WTC11 (cell line): ENCODE measurements at regions not wholly inside any gene's neighbourhood (a gene's known extent, or its start where the extent isn't known, plus 50 kb on each side); places are given as distances from the start of the nearest gene placed in this dataset.
A peak's percentile ranks its signal among the peaks of the same experiment; 100 is the strongest.

Experiments used
- ATAC-seq: fragments of 200-7000 bp; cut with Tn5 transposase; 2 replicates; pipeline ENCODE4 v1.10.0; 2021; ENCODE audit warnings: mild to moderate bottlenecking, moderate library complexity
- CTCF ChIA-PET: fragments of 300-600 bp; sonication (Branson Sonifier 250); formaldehyde crosslinking; loops from one replicate; lab custom pipeline; 2021; ENCODE audit warnings: antibody characterized with exemption; lab: Charles Lee
- POLR2A ChIA-PET: fragments of 350-600 bp; sonication (Branson Sonifier 250); formaldehyde crosslinking; loops from one replicate; lab custom pipeline; 2021; ENCODE audit warnings: antibody characterized with exemption; lab: Charles Lee
- DNase-seq: peaks from one replicate; pipeline ENCODE4 v3.0.0; 2021; ENCODE audit warnings: low spot score
- H3K27ac Mint-ChIP-seq: 2 replicates; pipeline ENCODE4 v1.8.0; 2021; ENCODE audit warnings: mixed read lengths
- H3K27me3 Mint-ChIP-seq: 2 replicates; pipeline ENCODE4 v1.8.0; 2021; ENCODE audit warnings: low read depth, mild to moderate bottlenecking, moderate library complexity, mixed read lengths
- H3K36me3 Mint-ChIP-seq: 2 replicates; pipeline ENCODE4 v1.8.0; 2021; ENCODE audit warnings: mixed read lengths
- H3K4me1 Mint-ChIP-seq: 2 replicates; pipeline ENCODE4 v1.8.0; 2022; ENCODE audit warnings: mixed read lengths
- H3K4me3 Mint-ChIP-seq: 2 replicates; pipeline ENCODE4 v1.8.0; 2021; ENCODE audit warnings: mild to moderate bottlenecking, moderate library complexity, mixed read lengths
- H3K9me3 Mint-ChIP-seq: 2 replicates; pipeline ENCODE4 v1.8.0; 2021; ENCODE audit warnings: mixed read lengths
- CBFB ChIP-seq: sonication (generic); formaldehyde crosslinking; IDR thresholded peaks from 2 replicates; pipeline ENCODE4 v1.8.1; 2022; ENCODE audit warnings: mild to moderate bottlenecking, low read depth, missing genetic modification reagents
- CDX4 ChIP-seq: fragments of 250-450 bp; sonication (Bioruptor Pico); IDR thresholded peaks from 2 replicates; pipeline ENCODE4 v1.9.0; 2021; ENCODE audit warnings: moderate library complexity, mild to moderate bottlenecking, inconsistent platforms, borderline replicate concordance
- ELF4 ChIP-seq: sonication (generic); formaldehyde crosslinking; IDR thresholded peaks from 2 replicates; pipeline ENCODE4 v1.8.1; 2022; ENCODE audit warnings: low read depth, mild to moderate bottlenecking, moderate library complexity, missing genetic modification reagents
- GRHL2 ChIP-seq: fragments of 250-450 bp; sonication (Bioruptor Pico); IDR thresholded peaks from 2 replicates; pipeline ENCODE4 v1.8.0; 2022; ENCODE audit warnings: mild to moderate bottlenecking, moderate library complexity; ENCODE audit not compliant: insufficient replicate concordance, severe bottlenecking
- NFE2L1 ChIP-seq: sonication (generic); formaldehyde crosslinking; IDR thresholded peaks from 2 replicates; pipeline ENCODE4 v1.8.1; 2023; ENCODE audit warnings: missing genetic modification reagents
- OVOL2 ChIP-seq: fragments of 250-450 bp; sonication (Bioruptor Pico); IDR thresholded peaks from 2 replicates; pipeline ENCODE4 v1.9.0; 2021; ENCODE audit warnings: mild to moderate bottlenecking, borderline replicate concordance
- RELA ChIP-seq: sonication (generic); formaldehyde crosslinking; IDR thresholded peaks from 2 replicates; pipeline ENCODE4 v1.8.1; 2022; ENCODE audit warnings: missing genetic modification reagents, mild to moderate bottlenecking, borderline replicate concordance
- SMAD4 ChIP-seq: sonication (generic); formaldehyde crosslinking; IDR thresholded peaks from 2 replicates; pipeline ENCODE4 v1.8.0; 2022; ENCODE audit warnings: mild to moderate bottlenecking, missing genetic modification reagents
- SOX15 ChIP-seq: fragments of 250-450 bp; sonication (Bioruptor Pico); IDR thresholded peaks from 2 replicates; pipeline ENCODE4 v1.9.0; 2021; ENCODE audit warnings: mild to moderate bottlenecking
- TCF7 ChIP-seq: sonication (generic); formaldehyde crosslinking; IDR thresholded peaks from 2 replicates; pipeline ENCODE4 v1.8.0; 2022; ENCODE audit warnings: mild to moderate bottlenecking, low read depth, missing genetic modification reagents, moderate library complexity
- TP53 ChIP-seq: sonication (generic); formaldehyde crosslinking; IDR thresholded peaks from 2 replicates; pipeline ENCODE4 v1.8.1; 2023; ENCODE audit warnings: mild to moderate bottlenecking, missing genetic modification reagents
- USF1 ChIP-seq: sonication (generic); formaldehyde crosslinking; IDR thresholded peaks from 2 replicates; pipeline ENCODE4 v1.8.0; 2022; ENCODE audit warnings: mild to moderate bottlenecking, missing genetic modification reagents
- ZNF121 ChIP-seq: sonication (generic); formaldehyde crosslinking; IDR thresholded peaks from 2 replicates; pipeline ENCODE4 v1.8.0; 2023; ENCODE audit warnings: missing genetic modification reagents
- ZNF219 ChIP-seq: sonication (generic); formaldehyde crosslinking; IDR thresholded peaks from 2 replicates; pipeline ENCODE4 v1.8.0; 2023; ENCODE audit warnings: missing genetic modification reagents, mild to moderate bottlenecking, borderline replicate concordance
- ZNF396 ChIP-seq: fragments of 250-450 bp; sonication (Bioruptor Pico); IDR thresholded peaks from 2 replicates; pipeline ENCODE4 v1.8.0; 2021; ENCODE audit warnings: mild to moderate bottlenecking, moderate library complexity, borderline replicate concordance
- TF ChIP-seq, protein P1 (sequence below): sonication (generic); formaldehyde crosslinking; IDR thresholded peaks from 2 replicates; pipeline ENCODE4 v1.8.0; 2022; ENCODE audit warnings: missing genetic modification reagents
- TF ChIP-seq, protein P2 (sequence below): sonication (generic); formaldehyde crosslinking; conservative IDR thresholded peaks from 2 replicates; pipeline ENCODE4 v1.8.1; 2022; ENCODE audit warnings: mild to moderate bottlenecking, missing genetic modification reagents
- TF ChIP-seq, protein P3 (sequence below): sonication (generic); formaldehyde crosslinking; IDR thresholded peaks from 2 replicates; pipeline ENCODE4 v1.8.0; 2023; ENCODE audit warnings: missing genetic modification reagents, mild to moderate bottlenecking, borderline replicate concordance
- TF ChIP-seq, protein P4 (sequence below): sonication (generic); formaldehyde crosslinking; IDR thresholded peaks from 2 replicates; pipeline ENCODE4 v1.8.0; 2022; ENCODE audit warnings: mild to moderate bottlenecking, missing genetic modification reagents
- TF ChIP-seq, protein P5 (sequence below): fragments of 250-450 bp; sonication (Bioruptor Pico); IDR thresholded peaks from 2 replicates; pipeline ENCODE4 v2.1.2; 2022; ENCODE audit warnings: mild to moderate bottlenecking, moderate library complexity

DNA sequence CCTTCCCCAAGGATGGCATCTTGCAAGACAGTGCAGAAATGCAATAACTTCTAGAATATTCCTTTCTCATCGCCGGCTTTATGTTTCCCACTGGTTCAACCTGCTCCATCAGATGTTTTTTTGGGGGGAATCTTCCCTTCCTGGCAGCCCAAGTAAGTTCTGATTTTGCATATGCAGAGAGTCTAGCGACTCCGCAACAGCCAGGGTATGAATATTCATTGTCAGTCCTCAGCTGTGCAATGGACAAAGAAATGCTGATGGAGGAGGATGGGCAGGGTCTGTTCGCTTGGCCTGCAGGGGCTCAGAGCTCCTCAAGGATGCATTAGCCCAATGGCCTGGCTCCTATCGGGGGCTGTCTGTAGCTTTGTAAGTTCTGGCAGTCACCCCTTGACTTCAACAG is 358.8 kb upstream of the CCL2 start:
- Mint-ChIP-seq H3K4me3 (no peak overlapping the region), H3K4me1 (peaks cover 29% of the 10 kb centered on the region), H3K36me3 (no peaks in the 10 kb centered on the region), H3K9me3 (no peaks in the 10 kb centered on the region), H3K27ac (0 out of 2 replicates have a peak overlapping the region, but pooled peaks have one; percentile 27), H3K27me3 (peaks cover 5% of the 10 kb centered on the region)
- TF ChIP-seq, protein P1, sequence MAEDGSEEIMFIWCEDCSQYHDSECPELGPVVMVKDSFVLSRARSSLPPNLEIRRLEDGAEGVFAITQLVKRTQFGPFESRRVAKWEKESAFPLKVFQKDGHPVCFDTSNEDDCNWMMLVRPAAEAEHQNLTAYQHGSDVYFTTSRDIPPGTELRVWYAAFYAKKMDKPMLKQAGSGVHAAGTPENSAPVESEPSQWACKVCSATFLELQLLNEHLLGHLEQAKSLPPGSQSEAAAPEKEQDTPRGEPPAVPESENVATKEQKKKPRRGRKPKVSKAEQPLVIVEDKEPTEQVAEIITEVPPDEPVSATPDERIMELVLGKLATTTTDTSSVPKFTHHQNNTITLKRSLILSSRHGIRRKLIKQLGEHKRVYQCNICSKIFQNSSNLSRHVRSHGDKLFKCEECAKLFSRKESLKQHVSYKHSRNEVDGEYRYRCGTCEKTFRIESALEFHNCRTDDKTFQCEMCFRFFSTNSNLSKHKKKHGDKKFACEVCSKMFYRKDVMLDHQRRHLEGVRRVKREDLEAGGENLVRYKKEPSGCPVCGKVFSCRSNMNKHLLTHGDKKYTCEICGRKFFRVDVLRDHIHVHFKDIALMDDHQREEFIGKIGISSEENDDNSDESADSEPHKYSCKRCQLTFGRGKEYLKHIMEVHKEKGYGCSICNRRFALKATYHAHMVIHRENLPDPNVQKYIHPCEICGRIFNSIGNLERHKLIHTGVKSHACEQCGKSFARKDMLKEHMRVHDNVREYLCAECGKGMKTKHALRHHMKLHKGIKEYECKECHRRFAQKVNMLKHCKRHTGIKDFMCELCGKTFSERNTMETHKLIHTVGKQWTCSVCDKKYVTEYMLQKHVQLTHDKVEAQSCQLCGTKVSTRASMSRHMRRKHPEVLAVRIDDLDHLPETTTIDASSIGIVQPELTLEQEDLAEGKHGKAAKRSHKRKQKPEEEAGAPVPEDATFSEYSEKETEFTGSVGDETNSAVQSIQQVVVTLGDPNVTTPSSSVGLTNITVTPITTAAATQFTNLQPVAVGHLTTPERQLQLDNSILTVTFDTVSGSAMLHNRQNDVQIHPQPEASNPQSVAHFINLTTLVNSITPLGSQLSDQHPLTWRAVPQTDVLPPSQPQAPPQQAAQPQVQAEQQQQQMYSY (CRISPR knock-in tag) = no peak
- TF ChIP-seq ZNF121 (CRISPR knock-in tag) = peak; percentile 81; the same call in 1 of the 2 replicates
- CTCF ChIA-PET = interaction anchor here (0.6 to 1.3 kb wide), 6 partner anchors 31 to 465 kb away, joined by 3 to 4 read pairs (median 3); no protein-coding TSS in a partner anchor
- peak; percentile 83 for ATAC-seq
- peak; percentile 34 for DNase-seq
- POLR2A ChIA-PET = no interaction called here

DNA sequence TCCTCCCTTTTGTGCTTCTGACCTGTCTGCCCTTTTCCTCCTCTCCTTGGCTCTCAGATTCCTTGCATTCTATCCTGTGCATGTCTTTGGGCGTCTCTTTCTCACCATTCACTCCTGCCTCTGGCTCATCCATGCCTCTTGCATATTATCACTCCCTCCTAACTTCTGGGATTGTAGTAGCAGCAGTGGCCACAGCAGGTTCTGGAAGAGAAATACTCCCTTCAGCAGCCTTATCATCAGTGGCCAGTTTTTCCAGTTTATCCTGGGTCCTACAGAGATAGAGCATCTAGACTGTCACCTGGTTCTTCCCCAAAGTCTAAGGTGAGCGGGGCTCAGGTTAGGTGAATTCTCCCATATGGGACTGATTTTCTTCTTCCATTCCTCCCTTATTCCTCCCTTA is 354.0 kb upstream of the CCL2 start:
- Mint-ChIP-seq H3K36me3 (no peaks in the 10 kb centered on the region), H3K9me3 (no peaks in the 10 kb centered on the region), H3K27ac (no peak overlapping the region), H3K4me3 (no peak overlapping the region), H3K4me1 (peaks cover 44% of the 10 kb centered on the region), H3K27me3 (peaks cover 3% of the 10 kb centered on the region; the same call in 1 of the 2 replicates)
- ATAC-seq (peak; percentile 49), DNase-seq (no peak)
- POLR2A ChIA-PET = no interaction called here
- TF ChIP-seq TCF7 (CRISPR knock-in tag) = no peak
- TF ChIP-seq, protein P2, sequence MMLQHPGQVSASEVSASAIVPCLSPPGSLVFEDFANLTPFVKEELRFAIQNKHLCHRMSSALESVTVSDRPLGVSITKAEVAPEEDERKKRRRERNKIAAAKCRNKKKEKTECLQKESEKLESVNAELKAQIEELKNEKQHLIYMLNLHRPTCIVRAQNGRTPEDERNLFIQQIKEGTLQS = no peak
- no peak for TF ChIP-seq ELF4 (CRISPR knock-in tag)
- TF ChIP-seq NFE2L1 = no peak
- TF ChIP-seq, protein P3, sequence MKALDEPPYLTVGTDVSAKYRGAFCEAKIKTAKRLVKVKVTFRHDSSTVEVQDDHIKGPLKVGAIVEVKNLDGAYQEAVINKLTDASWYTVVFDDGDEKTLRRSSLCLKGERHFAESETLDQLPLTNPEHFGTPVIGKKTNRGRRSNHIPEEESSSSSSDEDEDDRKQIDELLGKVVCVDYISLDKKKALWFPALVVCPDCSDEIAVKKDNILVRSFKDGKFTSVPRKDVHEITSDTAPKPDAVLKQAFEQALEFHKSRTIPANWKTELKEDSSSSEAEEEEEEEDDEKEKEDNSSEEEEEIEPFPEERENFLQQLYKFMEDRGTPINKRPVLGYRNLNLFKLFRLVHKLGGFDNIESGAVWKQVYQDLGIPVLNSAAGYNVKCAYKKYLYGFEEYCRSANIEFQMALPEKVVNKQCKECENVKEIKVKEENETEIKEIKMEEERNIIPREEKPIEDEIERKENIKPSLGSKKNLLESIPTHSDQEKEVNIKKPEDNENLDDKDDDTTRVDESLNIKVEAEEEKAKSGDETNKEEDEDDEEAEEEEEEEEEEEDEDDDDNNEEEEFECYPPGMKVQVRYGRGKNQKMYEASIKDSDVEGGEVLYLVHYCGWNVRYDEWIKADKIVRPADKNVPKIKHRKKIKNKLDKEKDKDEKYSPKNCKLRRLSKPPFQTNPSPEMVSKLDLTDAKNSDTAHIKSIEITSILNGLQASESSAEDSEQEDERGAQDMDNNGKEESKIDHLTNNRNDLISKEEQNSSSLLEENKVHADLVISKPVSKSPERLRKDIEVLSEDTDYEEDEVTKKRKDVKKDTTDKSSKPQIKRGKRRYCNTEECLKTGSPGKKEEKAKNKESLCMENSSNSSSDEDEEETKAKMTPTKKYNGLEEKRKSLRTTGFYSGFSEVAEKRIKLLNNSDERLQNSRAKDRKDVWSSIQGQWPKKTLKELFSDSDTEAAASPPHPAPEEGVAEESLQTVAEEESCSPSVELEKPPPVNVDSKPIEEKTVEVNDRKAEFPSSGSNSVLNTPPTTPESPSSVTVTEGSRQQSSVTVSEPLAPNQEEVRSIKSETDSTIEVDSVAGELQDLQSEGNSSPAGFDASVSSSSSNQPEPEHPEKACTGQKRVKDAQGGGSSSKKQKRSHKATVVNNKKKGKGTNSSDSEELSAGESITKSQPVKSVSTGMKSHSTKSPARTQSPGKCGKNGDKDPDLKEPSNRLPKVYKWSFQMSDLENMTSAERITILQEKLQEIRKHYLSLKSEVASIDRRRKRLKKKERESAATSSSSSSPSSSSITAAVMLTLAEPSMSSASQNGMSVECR = no peak
- no peak for TF ChIP-seq CDX4 (CRISPR knock-in tag)
- TF ChIP-seq RELA (CRISPR knock-in tag) = no peak
- no peak for TF ChIP-seq SMAD4
- TF ChIP-seq ZNF396 (CRISPR knock-in tag) = no peak
- TF ChIP-seq, protein P4, sequence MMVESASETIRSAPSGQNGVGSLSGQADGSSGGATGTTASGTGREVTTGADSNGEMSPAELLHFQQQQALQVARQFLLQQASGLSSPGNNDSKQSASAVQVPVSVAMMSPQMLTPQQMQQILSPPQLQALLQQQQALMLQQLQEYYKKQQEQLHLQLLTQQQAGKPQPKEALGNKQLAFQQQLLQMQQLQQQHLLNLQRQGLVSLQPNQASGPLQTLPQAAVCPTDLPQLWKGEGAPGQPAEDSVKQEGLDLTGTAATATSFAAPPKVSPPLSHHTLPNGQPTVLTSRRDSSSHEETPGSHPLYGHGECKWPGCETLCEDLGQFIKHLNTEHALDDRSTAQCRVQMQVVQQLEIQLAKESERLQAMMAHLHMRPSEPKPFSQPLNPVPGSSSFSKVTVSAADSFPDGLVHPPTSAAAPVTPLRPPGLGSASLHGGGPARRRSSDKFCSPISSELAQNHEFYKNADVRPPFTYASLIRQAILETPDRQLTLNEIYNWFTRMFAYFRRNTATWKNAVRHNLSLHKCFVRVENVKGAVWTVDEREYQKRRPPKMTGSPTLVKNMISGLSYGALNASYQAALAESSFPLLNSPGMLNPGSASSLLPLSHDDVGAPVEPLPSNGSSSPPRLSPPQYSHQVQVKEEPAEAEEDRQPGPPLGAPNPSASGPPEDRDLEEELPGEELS (CRISPR knock-in tag) = no peak
- TF ChIP-seq CBFB (CRISPR knock-in tag) = no peak
- TF ChIP-seq GRHL2 (CRISPR knock-in tag) = no peak
- TF ChIP-seq ZNF219 (CRISPR knock-in tag) = no peak
- TF ChIP-seq OVOL2 (CRISPR knock-in tag) = no peak
- TF ChIP-seq USF1 = no peak
- TF ChIP-seq, protein P5, sequence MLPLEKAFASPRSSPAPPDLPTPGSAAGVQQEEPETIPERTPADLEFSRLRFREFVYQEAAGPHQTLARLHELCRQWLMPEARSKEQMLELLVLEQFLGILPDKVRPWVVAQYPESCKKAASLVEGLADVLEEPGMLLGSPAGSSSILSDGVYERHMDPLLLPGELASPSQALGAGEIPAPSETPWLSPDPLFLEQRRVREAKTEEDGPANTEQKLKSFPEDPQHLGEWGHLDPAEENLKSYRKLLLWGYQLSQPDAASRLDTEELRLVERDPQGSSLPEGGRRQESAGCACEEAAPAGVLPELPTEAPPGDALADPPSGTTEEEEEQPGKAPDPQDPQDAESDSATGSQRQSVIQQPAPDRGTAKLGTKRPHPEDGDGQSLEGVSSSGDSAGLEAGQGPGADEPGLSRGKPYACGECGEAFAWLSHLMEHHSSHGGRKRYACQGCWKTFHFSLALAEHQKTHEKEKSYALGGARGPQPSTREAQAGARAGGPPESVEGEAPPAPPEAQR (CRISPR knock-in tag) = no peak
- TF ChIP-seq SOX15 (CRISPR knock-in tag) = no peak
- no peak for TF ChIP-seq TP53 (CRISPR knock-in tag)
- CTCF ChIA-PET = no interaction called here
